ENCODE measurements at regions not wholly inside any gene's neighbourhood (a gene's known extent, or its start where the extent isn't known, plus 50 kb on each side); places are given as distances from the start of the nearest gene placed in this dataset.

GRCh38 chr6:91063362-91063761 lies 476.5 kb upstream of the MAP3K7 start:
- TF ChIP-seq CTCF (IDR thresholded peaks at IDR 0.05; ENCODE audit: low read depth, low read length, missing input control) (no peak), TAF1 (conservative IDR thresholded peaks at IDR 0.05) (no peak), YY1 (IDR thresholded peaks at IDR 0.05) (no peak), ZBTB33 (IDR thresholded peaks at IDR 0.05) (no peak), EGR1 (IDR thresholded peaks at IDR 0.05; ENCODE audit: low read depth in 2 of 2) (no peak), REST (IDR thresholded peaks at IDR 0.05) (no peak)

Measured in liver (tissue), 3 donors.